Mammary epithelial cell (primary cell): ENCODE measurements at regions not wholly inside any gene's neighbourhood (a gene's known extent, or its start where the extent isn't known, plus 50 kb on each side); places are given as distances from the start of the nearest gene placed in this dataset.

ENCODE experiments used
- EZH2 ChIP-seq: IDR thresholded peaks from 2 replicates; pipeline ENCODE4 v1.6.1; 2012; ENCODE audit warnings: low read length, inconsistent platforms, borderline replicate concordance
- TF ChIP-seq, protein P1 (sequence below), 2 donors: IDR thresholded peaks in 1 of 2; conservative IDR thresholded peaks in 1 of 2; 2 replicates each; pipeline ENCODE4 v1.5.1; 2011 to 2012; ENCODE audit warnings: inconsistent platforms in 2 of 2, low read length in 2 of 2, mild to moderate bottlenecking in 2 of 2, control low read depth in 1 of 2, low read depth in 1 of 2; ENCODE audit not compliant: insufficient read depth in 1 of 2; ENCODE audit errors: extremely low read depth in 1 of 2

DNA sequence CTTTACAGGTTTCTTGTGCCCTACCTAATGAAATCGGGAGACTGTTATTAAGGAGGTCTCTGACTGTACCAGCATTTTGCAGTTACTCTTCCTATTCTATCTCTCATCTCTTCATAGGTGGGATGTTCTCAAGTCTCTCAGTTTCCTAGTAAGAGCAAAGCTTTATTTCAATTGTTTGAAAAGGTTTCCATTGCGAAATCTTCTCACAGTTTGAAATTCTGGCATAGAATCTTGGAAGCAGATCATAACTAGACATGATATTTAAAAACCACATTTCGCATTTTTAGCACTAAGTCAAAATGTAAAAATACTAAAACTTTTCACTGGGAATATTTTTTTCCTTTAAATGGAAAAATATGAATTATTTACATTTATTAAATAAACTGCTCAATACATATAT lies 1311.4 kb downstream of the ROBO2 start:
- TF ChIP-seq, protein P1, sequence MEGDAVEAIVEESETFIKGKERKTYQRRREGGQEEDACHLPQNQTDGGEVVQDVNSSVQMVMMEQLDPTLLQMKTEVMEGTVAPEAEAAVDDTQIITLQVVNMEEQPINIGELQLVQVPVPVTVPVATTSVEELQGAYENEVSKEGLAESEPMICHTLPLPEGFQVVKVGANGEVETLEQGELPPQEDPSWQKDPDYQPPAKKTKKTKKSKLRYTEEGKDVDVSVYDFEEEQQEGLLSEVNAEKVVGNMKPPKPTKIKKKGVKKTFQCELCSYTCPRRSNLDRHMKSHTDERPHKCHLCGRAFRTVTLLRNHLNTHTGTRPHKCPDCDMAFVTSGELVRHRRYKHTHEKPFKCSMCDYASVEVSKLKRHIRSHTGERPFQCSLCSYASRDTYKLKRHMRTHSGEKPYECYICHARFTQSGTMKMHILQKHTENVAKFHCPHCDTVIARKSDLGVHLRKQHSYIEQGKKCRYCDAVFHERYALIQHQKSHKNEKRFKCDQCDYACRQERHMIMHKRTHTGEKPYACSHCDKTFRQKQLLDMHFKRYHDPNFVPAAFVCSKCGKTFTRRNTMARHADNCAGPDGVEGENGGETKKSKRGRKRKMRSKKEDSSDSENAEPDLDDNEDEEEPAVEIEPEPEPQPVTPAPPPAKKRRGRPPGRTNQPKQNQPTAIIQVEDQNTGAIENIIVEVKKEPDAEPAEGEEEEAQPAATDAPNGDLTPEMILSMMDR (conservative IDR thresholded peaks at IDR 0.05 in 1 of 2, IDR thresholded peaks at IDR 0.05 in 1 of 2; ENCODE audit: extremely low read depth in 1 of 2, insufficient read depth in 1 of 2, low read depth in 1 of 2, low read length in 2 of 2), result no peak
- no peak for TF ChIP-seq EZH2
